ENCODE measurements at regions not wholly inside any gene's neighbourhood (a gene's known extent, or its start where the extent isn't known, plus 50 kb on each side); places are given as distances from the start of the nearest gene placed in this dataset.

DNA sequence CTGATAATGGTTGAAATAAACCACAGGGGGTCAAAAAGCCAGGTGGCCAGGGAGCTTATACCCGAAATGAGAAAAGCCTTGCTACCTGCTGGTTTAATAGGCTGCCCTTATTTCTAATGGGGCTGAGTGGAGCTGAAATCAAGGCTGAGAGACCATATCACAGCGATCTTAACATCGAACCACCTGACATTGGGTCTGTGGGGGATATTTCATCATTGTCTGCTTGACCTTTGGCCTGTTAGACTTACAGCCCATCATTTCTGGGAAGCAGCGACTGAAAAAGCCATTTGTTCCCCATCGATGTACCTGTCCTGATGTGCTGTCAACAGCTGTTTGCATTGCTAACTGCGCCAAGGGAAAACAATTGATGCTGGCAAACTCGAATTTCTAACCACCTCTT is 199.7 kb upstream of the SLC14A2 start:
- FAIRE-seq = no peak
- H3K27ac ChIP-seq (ENCODE audit: insufficient read depth, low read depth, low read length) = no peak overlapping the region
- TF ChIP-seq GATA2 (IDR thresholded peaks at IDR 0.05; ENCODE audit: insufficient read depth, insufficient read length, low read depth, low read length) = no peak
- TF ChIP-seq EZH2 (IDR thresholded peaks at IDR 0.05; ENCODE audit: borderline replicate concordance, low read depth, low read length, severe bottlenecking) = no peak
- TF ChIP-seq MYC (IDR thresholded peaks at IDR 0.05; ENCODE audit: low read depth, low read length) = no peak
- no peaks in the 10 kb centered on the region for H3K4me1 ChIP-seq (ENCODE audit: control insufficient read depth, extremely low read depth, insufficient read depth, low read length)
- H3K27me3 ChIP-seq (ENCODE audit: control insufficient read depth in 2 of 2, insufficient read depth in 2 of 2, low read length in 2 of 2) = no peaks in the 10 kb centered on the region
- H3K9ac ChIP-seq (replicated peaks; ENCODE audit: extremely low read depth, insufficient read depth, low read length) = no peak overlapping the region
- H3K79me2 ChIP-seq (ENCODE audit: control insufficient read depth, insufficient read depth, low read length) = no peaks in the 10 kb centered on the region
- CTCF ChIA-PET = no interaction called here
- no peak overlapping the region for H2AFZ ChIP-seq (ENCODE audit: low read depth, low read length)
- H4K20me1 ChIP-seq (replicated peaks; ENCODE audit: control insufficient read depth, extremely low read depth, insufficient read depth, low read length) = no peaks in the 10 kb centered on the region
- no TSS peak for BruUV-seq (replicated peaks)
- no peaks in the 10 kb centered on the region for H3K9me3 ChIP-seq (replicated peaks; ENCODE audit: control insufficient read depth, insufficient read depth, low read length)
- no peak overlapping the region for H3K4me3 ChIP-seq (replicated peaks in 1 of 3; ENCODE audit: insufficient read depth in 1 of 3, low read depth in 1 of 3, low read length in 3 of 3)
- H3K4me2 ChIP-seq (ENCODE audit: insufficient read depth, low read length) = no peak overlapping the region
- POLR2A ChIA-PET = no interaction called here
- dilution Hi-C loops (cut with MboI; ENCODE audit: extremely low pct_ligation_motif_present, low sequenced_read_pairs) (no loop called here), intact Hi-C loops (cut with micrococcal nuclease) (no loop called here)
- no peaks in the 10 kb centered on the region for H3K9me1 ChIP-seq (replicated peaks; ENCODE audit: control insufficient read depth, extremely low read depth, insufficient read depth, low read length)
- DNase-seq (ENCODE audit: low read depth, low spot score) = no peak
- no peaks in the 10 kb centered on the region for H3K36me3 ChIP-seq (ENCODE audit: control insufficient read depth in 2 of 2, extremely low read depth in 1 of 2, insufficient read depth in 2 of 2, low read length in 2 of 2)

DNA sequence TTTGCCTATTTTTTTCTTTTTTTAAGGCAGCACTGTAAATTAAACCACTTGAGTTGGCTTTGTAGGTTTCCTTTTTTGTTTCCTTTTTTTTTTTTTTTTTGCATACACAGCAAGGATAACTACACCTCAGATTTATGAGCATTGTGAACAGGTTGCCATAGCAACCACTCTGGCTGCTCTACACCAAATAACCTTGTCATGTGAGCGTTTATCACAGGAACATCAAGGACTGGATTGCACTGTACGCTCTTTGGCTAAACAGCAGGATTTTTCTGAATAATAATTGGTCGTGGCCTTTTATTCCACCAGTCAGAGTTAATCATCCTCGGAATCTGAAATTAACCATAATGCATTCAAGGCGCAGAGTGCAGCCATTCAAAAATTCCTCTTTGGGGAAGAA is 199.1 kb upstream of the SLC14A2 start:
- Histone ChIP-seq H3K27ac (ENCODE audit: insufficient read depth, low read depth, low read length) (no peak overlapping the region), H3K79me2 (ENCODE audit: control insufficient read depth, insufficient read depth, low read length) (no peaks in the 10 kb centered on the region), H2AFZ (ENCODE audit: low read depth, low read length) (no peak overlapping the region), H3K9me3 (replicated peaks; ENCODE audit: control insufficient read depth, insufficient read depth, low read length) (no peaks in the 10 kb centered on the region), H3K4me3 (replicated peaks in 1 of 3; ENCODE audit: insufficient read depth in 1 of 3, low read depth in 1 of 3, low read length in 3 of 3) (no peak overlapping the region), H3K27me3 (ENCODE audit: control insufficient read depth in 2 of 2, insufficient read depth in 2 of 2, low read length in 2 of 2) (no peaks in the 10 kb centered on the region), H3K36me3 (ENCODE audit: control insufficient read depth in 2 of 2, extremely low read depth in 1 of 2, insufficient read depth in 2 of 2, low read length in 2 of 2) (no peaks in the 10 kb centered on the region), H3K9me1 (replicated peaks; ENCODE audit: control insufficient read depth, extremely low read depth, insufficient read depth, low read length) (no peaks in the 10 kb centered on the region), H3K4me1 (ENCODE audit: control insufficient read depth, extremely low read depth, insufficient read depth, low read length) (no peaks in the 10 kb centered on the region), H4K20me1 (replicated peaks; ENCODE audit: control insufficient read depth, extremely low read depth, insufficient read depth, low read length) (no peaks in the 10 kb centered on the region), H3K9ac (replicated peaks; ENCODE audit: extremely low read depth, insufficient read depth, low read length) (no peak overlapping the region), H3K4me2 (ENCODE audit: insufficient read depth, low read length) (no peak overlapping the region)
- dilution Hi-C loops (cut with MboI; ENCODE audit: extremely low pct_ligation_motif_present, low sequenced_read_pairs) = no loop called here
- CTCF ChIA-PET = no interaction called here
- intact Hi-C loops (cut with micrococcal nuclease) = no loop called here
- DNase-seq (ENCODE audit: low read depth, low spot score) (no peak), FAIRE-seq (no peak)
- TF ChIP-seq MYC (IDR thresholded peaks at IDR 0.05; ENCODE audit: low read depth, low read length) (no peak), JUN (IDR thresholded peaks at IDR 0.05; ENCODE audit: borderline replicate concordance, insufficient read depth, insufficient read length, low read depth) (no peak), POLR2AphosphoS5 (IDR thresholded peaks at IDR 0.05; ENCODE audit: insufficient read depth, low read depth, low read length) (no peak), EZH2 (IDR thresholded peaks at IDR 0.05; ENCODE audit: borderline replicate concordance, low read depth, low read length, severe bottlenecking) (no peak), FOS (IDR thresholded peaks at IDR 0.05; ENCODE audit: borderline replicate concordance, insufficient read depth, low read length) (no peak), GATA2 (IDR thresholded peaks at IDR 0.05; ENCODE audit: insufficient read depth, insufficient read length, low read depth, low read length) (no peak), POLR2A (IDR thresholded peaks at IDR 0.05; ENCODE audit: low read depth, low read length) (no peak)
- TF ChIP-seq, protein P1, sequence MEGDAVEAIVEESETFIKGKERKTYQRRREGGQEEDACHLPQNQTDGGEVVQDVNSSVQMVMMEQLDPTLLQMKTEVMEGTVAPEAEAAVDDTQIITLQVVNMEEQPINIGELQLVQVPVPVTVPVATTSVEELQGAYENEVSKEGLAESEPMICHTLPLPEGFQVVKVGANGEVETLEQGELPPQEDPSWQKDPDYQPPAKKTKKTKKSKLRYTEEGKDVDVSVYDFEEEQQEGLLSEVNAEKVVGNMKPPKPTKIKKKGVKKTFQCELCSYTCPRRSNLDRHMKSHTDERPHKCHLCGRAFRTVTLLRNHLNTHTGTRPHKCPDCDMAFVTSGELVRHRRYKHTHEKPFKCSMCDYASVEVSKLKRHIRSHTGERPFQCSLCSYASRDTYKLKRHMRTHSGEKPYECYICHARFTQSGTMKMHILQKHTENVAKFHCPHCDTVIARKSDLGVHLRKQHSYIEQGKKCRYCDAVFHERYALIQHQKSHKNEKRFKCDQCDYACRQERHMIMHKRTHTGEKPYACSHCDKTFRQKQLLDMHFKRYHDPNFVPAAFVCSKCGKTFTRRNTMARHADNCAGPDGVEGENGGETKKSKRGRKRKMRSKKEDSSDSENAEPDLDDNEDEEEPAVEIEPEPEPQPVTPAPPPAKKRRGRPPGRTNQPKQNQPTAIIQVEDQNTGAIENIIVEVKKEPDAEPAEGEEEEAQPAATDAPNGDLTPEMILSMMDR (IDR thresholded peaks at IDR 0.05; ENCODE audit: extremely low read depth in 1 of 2, insufficient read depth in 1 of 2, low read depth in 1 of 2, low read length in 2 of 2) = no peak
- TF ChIP-seq, protein P2, sequence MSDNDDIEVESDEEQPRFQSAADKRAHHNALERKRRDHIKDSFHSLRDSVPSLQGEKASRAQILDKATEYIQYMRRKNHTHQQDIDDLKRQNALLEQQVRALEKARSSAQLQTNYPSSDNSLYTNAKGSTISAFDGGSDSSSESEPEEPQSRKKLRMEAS (IDR thresholded peaks at IDR 0.05; ENCODE audit: insufficient read depth, insufficient read length) = no peak
- POLR2A ChIA-PET = no interaction called here
- BruUV-seq (replicated peaks) = no TSS peak

Data from endothelial cell of umbilical vein (primary cell).